ENCODE measurements at regions not wholly inside any gene's neighbourhood (a gene's known extent, or its start where the extent isn't known, plus 50 kb on each side); places are given as distances from the start of the nearest gene placed in this dataset.

DNA sequence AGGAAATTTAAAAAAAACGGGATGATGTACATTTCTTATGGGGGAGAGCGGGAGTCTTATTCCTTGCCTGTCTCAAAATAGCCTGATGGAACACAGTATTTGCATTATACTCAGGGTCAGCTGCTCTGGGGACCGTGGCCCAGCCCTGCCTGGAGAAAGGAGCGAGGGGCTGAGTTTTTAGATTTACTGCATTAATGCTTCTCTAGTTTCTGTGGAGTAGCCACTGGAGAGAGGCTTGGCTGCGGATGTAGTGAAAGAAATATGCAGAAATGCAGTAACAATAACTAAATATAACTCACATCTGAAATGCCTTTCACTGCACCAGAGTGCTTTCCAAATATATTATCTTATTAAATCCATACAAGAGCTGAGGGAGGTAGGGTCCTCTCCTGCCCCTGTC lies 87.6 kb upstream of the MAP1LC3B2 start:
- TF ChIP-seq, protein P1, sequence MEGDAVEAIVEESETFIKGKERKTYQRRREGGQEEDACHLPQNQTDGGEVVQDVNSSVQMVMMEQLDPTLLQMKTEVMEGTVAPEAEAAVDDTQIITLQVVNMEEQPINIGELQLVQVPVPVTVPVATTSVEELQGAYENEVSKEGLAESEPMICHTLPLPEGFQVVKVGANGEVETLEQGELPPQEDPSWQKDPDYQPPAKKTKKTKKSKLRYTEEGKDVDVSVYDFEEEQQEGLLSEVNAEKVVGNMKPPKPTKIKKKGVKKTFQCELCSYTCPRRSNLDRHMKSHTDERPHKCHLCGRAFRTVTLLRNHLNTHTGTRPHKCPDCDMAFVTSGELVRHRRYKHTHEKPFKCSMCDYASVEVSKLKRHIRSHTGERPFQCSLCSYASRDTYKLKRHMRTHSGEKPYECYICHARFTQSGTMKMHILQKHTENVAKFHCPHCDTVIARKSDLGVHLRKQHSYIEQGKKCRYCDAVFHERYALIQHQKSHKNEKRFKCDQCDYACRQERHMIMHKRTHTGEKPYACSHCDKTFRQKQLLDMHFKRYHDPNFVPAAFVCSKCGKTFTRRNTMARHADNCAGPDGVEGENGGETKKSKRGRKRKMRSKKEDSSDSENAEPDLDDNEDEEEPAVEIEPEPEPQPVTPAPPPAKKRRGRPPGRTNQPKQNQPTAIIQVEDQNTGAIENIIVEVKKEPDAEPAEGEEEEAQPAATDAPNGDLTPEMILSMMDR (CRISPR knock-in tag; IDR thresholded peaks at IDR 0.05): no peak
- TF ChIP-seq, protein P2, sequence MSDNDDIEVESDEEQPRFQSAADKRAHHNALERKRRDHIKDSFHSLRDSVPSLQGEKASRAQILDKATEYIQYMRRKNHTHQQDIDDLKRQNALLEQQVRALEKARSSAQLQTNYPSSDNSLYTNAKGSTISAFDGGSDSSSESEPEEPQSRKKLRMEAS (IDR thresholded peaks at IDR 0.05): no peak
- TF ChIP-seq SP1 (IDR thresholded peaks at IDR 0.05): no peak
- TF ChIP-seq SP1 (CRISPR knock-in tag; IDR thresholded peaks at IDR 0.05): no peak
- TF ChIP-seq, protein P3, sequence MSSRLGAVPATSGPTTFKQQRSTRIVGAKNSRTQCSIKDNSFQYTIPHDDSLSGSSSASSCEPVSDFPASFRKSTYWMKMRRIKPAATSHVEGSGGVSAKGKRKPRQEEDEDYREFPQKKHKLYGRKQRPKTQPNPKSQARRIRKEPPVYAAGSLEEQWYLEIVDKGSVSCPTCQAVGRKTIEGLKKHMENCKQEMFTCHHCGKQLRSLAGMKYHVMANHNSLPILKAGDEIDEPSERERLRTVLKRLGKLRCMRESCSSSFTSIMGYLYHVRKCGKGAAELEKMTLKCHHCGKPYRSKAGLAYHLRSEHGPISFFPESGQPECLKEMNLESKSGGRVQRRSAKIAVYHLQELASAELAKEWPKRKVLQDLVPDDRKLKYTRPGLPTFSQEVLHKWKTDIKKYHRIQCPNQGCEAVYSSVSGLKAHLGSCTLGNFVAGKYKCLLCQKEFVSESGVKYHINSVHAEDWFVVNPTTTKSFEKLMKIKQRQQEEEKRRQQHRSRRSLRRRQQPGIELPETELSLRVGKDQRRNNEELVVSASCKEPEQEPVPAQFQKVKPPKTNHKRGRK (CRISPR knock-in tag; IDR thresholded peaks at IDR 0.05): no peak
- TF ChIP-seq, protein P4, sequence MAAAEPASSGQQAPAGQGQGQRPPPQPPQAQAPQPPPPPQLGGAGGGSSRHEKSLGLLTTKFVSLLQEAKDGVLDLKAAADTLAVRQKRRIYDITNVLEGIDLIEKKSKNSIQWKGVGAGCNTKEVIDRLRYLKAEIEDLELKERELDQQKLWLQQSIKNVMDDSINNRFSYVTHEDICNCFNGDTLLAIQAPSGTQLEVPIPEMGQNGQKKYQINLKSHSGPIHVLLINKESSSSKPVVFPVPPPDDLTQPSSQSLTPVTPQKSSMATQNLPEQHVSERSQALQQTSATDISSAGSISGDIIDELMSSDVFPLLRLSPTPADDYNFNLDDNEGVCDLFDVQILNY (CRISPR knock-in tag; conservative IDR thresholded peaks at IDR 0.05): no peak
- TF ChIP-seq KLF6 (CRISPR knock-in tag; IDR thresholded peaks at IDR 0.05): no peak
